H9 (cell line): ENCODE measurements at regions not wholly inside any gene's neighbourhood (a gene's known extent, or its start where the extent isn't known, plus 50 kb on each side); places are given as distances from the start of the nearest gene placed in this dataset.

Experiments
- DNase-seq: peaks from one replicate; pipeline ENCODE4 v3.0.0-alpha.2; 2017
- H2AFZ ChIP-seq: one replicate; pipeline ENCODE4 v1.6.1; 2013; ENCODE audit warnings: mild to moderate bottlenecking, low read length, control low read depth, moderate library complexity
- H2AK5ac ChIP-seq: 2 replicates; pipeline ENCODE4 v1.6.1; 2013; ENCODE audit warnings: low read length, control low read depth, mixed read lengths; ENCODE audit not compliant: insufficient read length
- H2BK120ac ChIP-seq: one replicate; pipeline ENCODE4 v1.6.1; 2013; ENCODE audit warnings: low read depth, mild to moderate bottlenecking, low read length, control low read depth, inconsistent platforms; ENCODE audit not compliant: poor library complexity, severe bottlenecking
- H2BK12ac ChIP-seq: 2 replicates; pipeline ENCODE4 v1.6.1; 2013; ENCODE audit warnings: low read length, control low read depth, mixed read lengths, low read depth; ENCODE audit not compliant: insufficient read length
- H2BK15ac ChIP-seq: 2 replicates; pipeline ENCODE4 v1.6.1; 2013; ENCODE audit warnings: low read depth, low read length, control low read depth
- H2BK20ac ChIP-seq: one replicate; pipeline ENCODE4 v1.6.1; 2013; ENCODE audit warnings: low read depth, mild to moderate bottlenecking, low read length, control low read depth, inconsistent platforms; ENCODE audit not compliant: poor library complexity, severe bottlenecking
- H2BK5ac ChIP-seq: 2 replicates; pipeline ENCODE4 v1.6.1; 2013; ENCODE audit warnings: low read length, control low read depth, mixed read lengths; ENCODE audit not compliant: insufficient read length
- H3K14ac ChIP-seq: 2 replicates; pipeline ENCODE4 v1.6.1; 2013; ENCODE audit warnings: low read length, control low read depth; ENCODE audit not compliant: insufficient read depth
- H3K18ac ChIP-seq: 2 replicates; pipeline ENCODE4 v1.6.1; 2013; ENCODE audit warnings: low read depth, mild to moderate bottlenecking, mixed read lengths, low read length, control low read depth; ENCODE audit not compliant: insufficient read length
- H3K23ac ChIP-seq: 2 replicates; pipeline ENCODE4 v1.6.1; 2013; ENCODE audit warnings: low read length, control low read depth, mixed read lengths, low read depth; ENCODE audit not compliant: insufficient read length
- H3K23me2 ChIP-seq: 2 replicates; pipeline ENCODE4 v1.6.1; 2013; ENCODE audit warnings: low read depth, mild to moderate bottlenecking, mixed read lengths, low read length, control low read depth; ENCODE audit not compliant: insufficient read length, poor library complexity, severe bottlenecking
- H3K27ac ChIP-seq: 2 replicates; pipeline ENCODE4 v1.5.1; 2013; ENCODE audit warnings: low read length, control low read depth, mixed read lengths, low read depth; ENCODE audit not compliant: insufficient read length
- H3K27me3 ChIP-seq: 2 replicates; pipeline ENCODE4 v1.6.1; 2013; ENCODE audit warnings: low read length, control low read depth, inconsistent platforms; ENCODE audit not compliant: insufficient read depth
- H3K4ac ChIP-seq: 2 replicates; pipeline ENCODE4 v1.6.1; 2013; ENCODE audit warnings: low read depth, mild to moderate bottlenecking, control low read depth, inconsistent platforms, low read length, moderate library complexity
- H3K4me1 ChIP-seq: 2 replicates; pipeline ENCODE4 v1.6.1; 2013; ENCODE audit warnings: low read length, control low read depth, inconsistent platforms; ENCODE audit not compliant: insufficient read depth
- H3K4me2 ChIP-seq: 2 replicates; pipeline ENCODE4 v1.6.1; 2013; ENCODE audit warnings: low read length, control low read depth, mixed read lengths; ENCODE audit not compliant: insufficient read length, insufficient read depth
- H3K56ac ChIP-seq: 2 replicates; pipeline ENCODE4 v1.6.1; 2013; ENCODE audit warnings: low read depth, mild to moderate bottlenecking, mixed read lengths, low read length, control low read depth; ENCODE audit not compliant: insufficient read length
- H3K79me1 ChIP-seq: 2 replicates; pipeline ENCODE4 v1.6.1; 2013; ENCODE audit warnings: low read depth, mild to moderate bottlenecking, moderate library complexity, low read length, control low read depth, inconsistent platforms; ENCODE audit not compliant: insufficient read depth, poor library complexity, severe bottlenecking
- H3K79me2 ChIP-seq: 2 replicates; pipeline ENCODE4 v1.6.1; 2013; ENCODE audit warnings: low read length, control low read depth, inconsistent platforms; ENCODE audit not compliant: insufficient read depth
- H3K9ac ChIP-seq: 2 replicates; pipeline ENCODE4 v1.6.1; 2013; ENCODE audit warnings: low read length, control low read depth, mixed read lengths; ENCODE audit not compliant: insufficient read length; ENCODE audit errors: extremely low read depth
- H3K9me3 ChIP-seq: one replicate; pipeline ENCODE4 v1.6.1; 2013; ENCODE audit warnings: low read depth, low read length, inconsistent platforms; ENCODE audit not compliant: control insufficient read depth
- H3T11ph ChIP-seq: one replicate; pipeline ENCODE4 v1.6.1; 2013; ENCODE audit warnings: mild to moderate bottlenecking, low read length, control low read depth, inconsistent platforms
- H4K20me1 ChIP-seq: one replicate; pipeline ENCODE4 v1.6.1; 2013; ENCODE audit not compliant: control insufficient read depth, insufficient read length, insufficient read depth
- H4K5ac ChIP-seq: 2 replicates; pipeline ENCODE4 v1.6.1; 2013; ENCODE audit warnings: low read depth, mild to moderate bottlenecking, mixed read lengths, low read length, control low read depth; ENCODE audit not compliant: insufficient read length
- H4K8ac ChIP-seq: replicated peaks from 2 replicates; pipeline ENCODE4 v1.6.1; 2013; ENCODE audit warnings: low read length, control low read depth, mixed read lengths, low read depth; ENCODE audit not compliant: insufficient read length
- H4K91ac ChIP-seq: 2 replicates; pipeline ENCODE4 v1.6.1; 2013; ENCODE audit warnings: low read depth, mild to moderate bottlenecking, moderate library complexity, mixed read lengths, low read length, control low read depth; ENCODE audit not compliant: insufficient read length
- H3K27ac Mint-ChIP-seq, 3 experiments: 2 replicates in 2 of 3; 3 replicates in 1 of 3; pipeline ENCODE4 v1.8.0; 2020 to 2021; ENCODE audit warnings: mixed read lengths in 3 of 3, mild to moderate bottlenecking in 1 of 3, moderate library complexity in 1 of 3
- H3K27me3 Mint-ChIP-seq: 2 replicates; pipeline ENCODE4 v1.8.0; 2021; ENCODE audit warnings: low read depth, mild to moderate bottlenecking, moderate library complexity, mixed read lengths
- H3K36me3 Mint-ChIP-seq, 3 experiments: 2 replicates in 2 of 3; 3 replicates in 1 of 3; pipeline ENCODE4 v1.8.0; 2020 to 2021; ENCODE audit warnings: low read depth in 3 of 3, mixed read lengths in 3 of 3; ENCODE audit not compliant: insufficient read depth in 1 of 3
- H3K4me1 Mint-ChIP-seq, 2 experiments: 2 replicates each; pipeline ENCODE4 v1.8.0; 2020; ENCODE audit warnings: mixed read lengths in 2 of 2
- H3K4me3 Mint-ChIP-seq, 2 experiments: 2 replicates in 1 of 2; 3 replicates in 1 of 2; pipeline ENCODE4 v1.8.0; 2020 to 2021; ENCODE audit warnings: mild to moderate bottlenecking in 2 of 2, mixed read lengths in 2 of 2, moderate library complexity in 1 of 2
- H3K9me3 Mint-ChIP-seq, 2 experiments: 2 replicates in 1 of 2; 3 replicates in 1 of 2; pipeline ENCODE4 v1.8.0; 2020; ENCODE audit warnings: mild to moderate bottlenecking in 2 of 2, mixed read lengths in 2 of 2, moderate library complexity in 1 of 2
- CTCF ChIP-seq: fragments of 200-600 bp; sonication (generic); conservative IDR thresholded peaks from 3 replicates; pipeline ENCODE4 v1.8.0; 2021; ENCODE audit warnings: antibody characterized with exemption, mild to moderate bottlenecking
- WGBS: extraction: QIAGEN DNeasy Blood & Tissue Kit; methylation state at CpG from one replicate; pipeline ENCODE4 v1.1.7; 2013; ENCODE audit warnings: missing lambda C conversion rate, low lambda C conversion rate, mixed read lengths; ENCODE audit not compliant: insufficient read length; ENCODE audit errors: extremely low coverage; 5-methylcytosine and 5-hydroxymethylcytosine counted together

DNA sequence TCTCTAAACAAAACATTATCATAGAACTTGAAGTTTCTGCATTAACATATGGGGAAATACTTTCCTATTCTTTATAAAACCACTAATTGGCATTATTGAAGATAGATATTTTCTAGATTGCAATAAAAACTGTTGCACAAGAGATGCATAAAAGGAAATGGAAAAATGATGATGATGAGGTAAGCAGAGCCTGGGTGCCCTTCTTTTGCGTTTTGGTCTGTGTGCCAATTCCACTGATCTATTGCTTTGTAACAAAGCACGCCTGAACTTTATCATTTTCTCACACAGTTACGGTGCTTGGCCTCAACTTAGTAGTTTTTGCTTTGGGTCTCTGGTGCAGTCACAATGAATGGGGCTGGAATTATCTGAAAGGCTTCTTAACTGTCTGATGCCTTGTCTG is 450.5 kb downstream of the MAFB start:
- WGBS: no CpG with 5 or more reads among the region's 3 CpGs
- Histone ChIP-seq H3K4me1 (no peaks in the 10 kb centered on the region), H3K23me2 (no peaks in the 10 kb centered on the region), H4K8ac (no peak overlapping the region), H3K79me2 (no peaks in the 10 kb centered on the region), H3K9ac (no peak overlapping the region), H4K91ac (no peak overlapping the region), H2BK120ac (no peak overlapping the region), H4K5ac (no peak overlapping the region), H3K9me3 (no peaks in the 10 kb centered on the region), H3K56ac (no peak overlapping the region), H2BK20ac (no peak overlapping the region), H3K79me1 (no peaks in the 10 kb centered on the region), H3K18ac (no peak overlapping the region), H3K27ac (no peak overlapping the region), H3K4ac (no peak overlapping the region), H3K14ac (no peak overlapping the region), H2BK15ac (no peak overlapping the region), H2BK5ac (no peak overlapping the region), H3K27me3 (no peaks in the 10 kb centered on the region), H3K23ac (no peak overlapping the region), H2AK5ac (no peak overlapping the region), H3T11ph (no peak overlapping the region), H4K20me1 (no peaks in the 10 kb centered on the region), H2AFZ (no peak overlapping the region), H2BK12ac (no peak overlapping the region), H3K4me2 (no peak overlapping the region)
- no peaks in the 10 kb centered on the region for H3K27me3 Mint-ChIP-seq
- DNase-seq: no peak
- peak overlapping the region in 1 of 3 experiments; percentile 27; a peak in 2 of 7 replicates for H3K27ac Mint-ChIP-seq
- no peak for TF ChIP-seq CTCF
- H3K36me3 Mint-ChIP-seq: no peaks in the 10 kb centered on the region
- H3K4me3 Mint-ChIP-seq: no peak overlapping the region
- peaks cover 3 to 4% of the 10 kb centered on the region in 2 experiments; a peak in 2 of 4 replicates for H3K4me1 Mint-ChIP-seq
- no peaks in the 10 kb centered on the region for H3K9me3 Mint-ChIP-seq
